DOHH2 (cell line): ENCODE measurements at regions not wholly inside any gene's neighbourhood (a gene's known extent, or its start where the extent isn't known, plus 50 kb on each side); places are given as distances from the start of the nearest gene placed in this dataset.

Experiments
- H3F3A ChIP-seq: fragments of 200-600 bp; sonication (generic), shearing (Covaris generic); 2 replicates; pipeline ENCODE4 v1.6.0; 2016; ENCODE audit warnings: antibody characterized with exemption, mild to moderate bottlenecking; ENCODE audit not compliant: control insufficient read depth, insufficient read depth
- H3K27ac ChIP-seq: fragments of 200-600 bp; sonication (generic); 2 replicates; pipeline ENCODE4 v1.5.1; 2014; ENCODE audit warnings: low read depth, mild to moderate bottlenecking, low read length, moderate library complexity
- H3K27me3 ChIP-seq: fragments of 200-600 bp; sonication (generic); 2 replicates; pipeline ENCODE4 v1.6.1; 2014; ENCODE audit warnings: mild to moderate bottlenecking, low read length, mixed read lengths; ENCODE audit not compliant: control insufficient read depth
- H3K36me3 ChIP-seq: fragments of 200-600 bp; sonication (generic); 2 replicates; pipeline ENCODE4 v1.6.1; 2014; ENCODE audit warnings: mild to moderate bottlenecking, low read length, moderate library complexity, mixed read lengths; ENCODE audit not compliant: control insufficient read depth
- H3K4me1 ChIP-seq: fragments of 200-600 bp; sonication (generic); 2 replicates; pipeline ENCODE4 v1.6.1; 2014; ENCODE audit warnings: mild to moderate bottlenecking, low read length, mixed read lengths; ENCODE audit not compliant: control insufficient read depth
- H3K4me2 ChIP-seq: fragments of 200-600 bp; sonication (generic); 2 replicates; pipeline ENCODE4 v1.6.0; 2014; ENCODE audit warnings: mild to moderate bottlenecking, low read length, moderate library complexity
- H3K4me3 ChIP-seq: fragments of 200-600 bp; sonication (generic); 2 replicates; pipeline ENCODE4 v1.5.1; 2014; ENCODE audit warnings: mild to moderate bottlenecking, low read length, mixed read lengths
- H3K79me2 ChIP-seq: fragments of 200-600 bp; sonication (generic); 2 replicates; pipeline ENCODE4 v1.6.1; 2014; ENCODE audit warnings: mild to moderate bottlenecking, low read length, mixed read lengths; ENCODE audit not compliant: control insufficient read depth
- H3K9me2 ChIP-seq: fragments of 200-600 bp; sonication (generic); replicated peaks from 2 replicates; pipeline ENCODE4 v1.6.1; 2014; ENCODE audit warnings: mild to moderate bottlenecking, low read length, mixed read lengths; ENCODE audit not compliant: control insufficient read depth
- H3K9me3 ChIP-seq: fragments of 200-600 bp; sonication (generic); 2 replicates; pipeline ENCODE4 v1.6.1; 2014; ENCODE audit warnings: antibody characterized with exemption, low read length, mixed read lengths; ENCODE audit not compliant: control insufficient read depth, insufficient read depth
- H4K20me1 ChIP-seq: fragments of 200-600 bp; sonication (generic); 2 replicates; pipeline ENCODE4 v1.6.0; 2014; ENCODE audit warnings: low read depth, mild to moderate bottlenecking, antibody characterized with exemption, low read length, moderate library complexity; ENCODE audit not compliant: control insufficient read depth, insufficient read depth
- EZH2phosphoT487 ChIP-seq: fragments of 200-600 bp; sonication (generic); IDR thresholded peaks from 2 replicates; pipeline ENCODE4 v1.6.1; 2017; ENCODE audit warnings: borderline replicate concordance, mild to moderate bottlenecking, antibody characterized with exemption, low read length, moderate library complexity, mixed read lengths
- TF ChIP-seq, protein P1 (sequence below): fragments of 200-600 bp; sonication (generic); IDR thresholded peaks from one replicate; pipeline ENCODE4 v1.5.1; 2014; ENCODE audit warnings: antibody characterized with exemption, mild to moderate bottlenecking, low read depth, low read length; ENCODE audit not compliant: poor library complexity, severe bottlenecking

DNA sequence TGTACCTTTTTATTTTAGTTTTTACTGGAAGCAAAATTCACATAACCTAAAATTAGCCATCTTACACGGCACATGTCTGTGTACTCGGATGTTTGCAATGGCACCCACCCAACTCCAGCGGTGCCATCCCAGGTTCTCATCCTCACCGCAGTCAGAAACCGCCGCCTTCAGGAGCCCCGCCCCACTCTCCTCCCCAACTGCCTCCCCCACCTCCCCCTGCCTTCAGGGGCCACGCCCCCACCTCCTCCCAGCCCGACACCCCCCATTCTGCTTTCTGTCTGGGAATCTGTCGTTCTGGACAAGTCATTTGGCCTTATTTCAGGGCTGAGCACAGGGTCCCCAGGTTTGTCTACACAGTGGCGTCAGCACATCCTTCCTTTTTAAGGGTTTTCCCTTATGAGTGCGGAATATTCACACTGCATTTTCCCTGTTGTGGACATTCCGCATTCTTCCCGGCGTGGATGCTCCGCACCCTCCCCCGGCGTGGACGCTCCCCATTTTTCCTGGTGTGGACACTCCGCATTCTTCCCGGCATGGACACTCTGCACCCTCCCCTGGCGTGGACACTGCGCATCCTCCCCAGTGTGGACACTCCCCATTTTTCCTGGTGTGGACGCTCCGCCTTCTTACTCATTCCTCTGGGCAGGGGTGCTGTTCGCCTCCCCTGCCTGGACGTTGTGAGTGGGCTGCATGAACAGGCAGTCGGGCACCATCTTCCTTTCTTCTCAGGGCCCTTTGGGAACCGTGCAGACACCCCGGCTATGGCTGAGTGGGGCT lies 135.4 kb upstream of the NKX1-1 start:
- Histone ChIP-seq H3K9me3 (no peaks in the 10 kb centered on the region), H3K36me3 (no peaks in the 10 kb centered on the region), H3K4me1 (no peaks in the 10 kb centered on the region), H3K79me2 (no peaks in the 10 kb centered on the region), H3K4me3 (no peak overlapping the region), H3K9me2 (no peaks in the 10 kb centered on the region), H3K4me2 (no peak overlapping the region), H3K27ac (no peak overlapping the region), H3K27me3 (no peaks in the 10 kb centered on the region), H3F3A (no peaks in the 10 kb centered on the region), H4K20me1 (no peaks in the 10 kb centered on the region)
- TF ChIP-seq, protein P1, sequence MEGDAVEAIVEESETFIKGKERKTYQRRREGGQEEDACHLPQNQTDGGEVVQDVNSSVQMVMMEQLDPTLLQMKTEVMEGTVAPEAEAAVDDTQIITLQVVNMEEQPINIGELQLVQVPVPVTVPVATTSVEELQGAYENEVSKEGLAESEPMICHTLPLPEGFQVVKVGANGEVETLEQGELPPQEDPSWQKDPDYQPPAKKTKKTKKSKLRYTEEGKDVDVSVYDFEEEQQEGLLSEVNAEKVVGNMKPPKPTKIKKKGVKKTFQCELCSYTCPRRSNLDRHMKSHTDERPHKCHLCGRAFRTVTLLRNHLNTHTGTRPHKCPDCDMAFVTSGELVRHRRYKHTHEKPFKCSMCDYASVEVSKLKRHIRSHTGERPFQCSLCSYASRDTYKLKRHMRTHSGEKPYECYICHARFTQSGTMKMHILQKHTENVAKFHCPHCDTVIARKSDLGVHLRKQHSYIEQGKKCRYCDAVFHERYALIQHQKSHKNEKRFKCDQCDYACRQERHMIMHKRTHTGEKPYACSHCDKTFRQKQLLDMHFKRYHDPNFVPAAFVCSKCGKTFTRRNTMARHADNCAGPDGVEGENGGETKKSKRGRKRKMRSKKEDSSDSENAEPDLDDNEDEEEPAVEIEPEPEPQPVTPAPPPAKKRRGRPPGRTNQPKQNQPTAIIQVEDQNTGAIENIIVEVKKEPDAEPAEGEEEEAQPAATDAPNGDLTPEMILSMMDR, result no peak
- no peak for TF ChIP-seq EZH2phosphoT487

DNA sequence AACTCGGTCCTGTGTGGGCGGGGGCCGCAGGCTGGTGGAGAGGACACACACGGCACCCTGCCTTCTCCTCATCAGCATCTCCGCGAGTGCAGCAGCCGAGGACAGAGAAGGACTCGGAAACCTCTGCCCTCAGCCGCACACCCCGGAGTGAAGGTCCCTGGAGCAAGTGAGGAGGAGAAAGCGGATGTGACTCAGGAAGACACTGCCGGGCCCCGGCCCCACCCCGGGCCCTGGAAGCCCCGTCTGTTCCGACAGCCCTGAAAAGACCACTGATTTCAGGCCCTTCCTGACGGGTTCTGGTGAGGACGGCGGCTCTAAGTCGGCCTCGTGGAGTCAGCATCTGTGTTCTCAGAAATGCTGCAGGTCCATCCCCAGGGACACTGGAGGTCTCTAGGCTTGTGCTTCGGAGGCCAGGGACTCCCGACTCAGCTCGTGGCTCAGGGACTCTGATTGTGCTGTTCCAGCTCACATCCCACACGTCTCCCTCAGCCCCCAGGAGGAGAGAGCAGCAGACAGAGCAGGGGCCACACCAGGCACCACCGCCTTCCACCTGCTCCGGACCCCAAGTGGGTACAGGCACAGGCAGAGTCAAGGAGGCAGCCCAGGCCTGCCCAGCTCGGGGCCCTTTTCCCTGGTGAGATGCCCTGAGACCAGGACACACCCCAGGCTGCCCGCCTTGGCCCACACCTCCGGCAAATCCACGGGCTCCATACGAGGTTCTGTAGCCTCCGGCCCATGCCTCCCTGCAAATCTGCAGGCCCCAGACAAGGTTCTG lies 134.5 kb upstream of the NKX1-1 start:
- TF ChIP-seq, protein P1, result no peak
- no peak for TF ChIP-seq EZH2phosphoT487
- H3K4me3 ChIP-seq, result no peak overlapping the region
- no peak overlapping the region for H3K27ac ChIP-seq
- no peak overlapping the region for H3K4me2 ChIP-seq
- H3K27me3 ChIP-seq, result no peaks in the 10 kb centered on the region
- H3F3A ChIP-seq, result no peaks in the 10 kb centered on the region
- no peaks in the 10 kb centered on the region for H3K79me2 ChIP-seq
- no peaks in the 10 kb centered on the region for H3K36me3 ChIP-seq
- H3K9me2 ChIP-seq, result no peaks in the 10 kb centered on the region
- no peaks in the 10 kb centered on the region for H4K20me1 ChIP-seq
- no peaks in the 10 kb centered on the region for H3K4me1 ChIP-seq
- H3K9me3 ChIP-seq, result no peaks in the 10 kb centered on the region

DNA sequence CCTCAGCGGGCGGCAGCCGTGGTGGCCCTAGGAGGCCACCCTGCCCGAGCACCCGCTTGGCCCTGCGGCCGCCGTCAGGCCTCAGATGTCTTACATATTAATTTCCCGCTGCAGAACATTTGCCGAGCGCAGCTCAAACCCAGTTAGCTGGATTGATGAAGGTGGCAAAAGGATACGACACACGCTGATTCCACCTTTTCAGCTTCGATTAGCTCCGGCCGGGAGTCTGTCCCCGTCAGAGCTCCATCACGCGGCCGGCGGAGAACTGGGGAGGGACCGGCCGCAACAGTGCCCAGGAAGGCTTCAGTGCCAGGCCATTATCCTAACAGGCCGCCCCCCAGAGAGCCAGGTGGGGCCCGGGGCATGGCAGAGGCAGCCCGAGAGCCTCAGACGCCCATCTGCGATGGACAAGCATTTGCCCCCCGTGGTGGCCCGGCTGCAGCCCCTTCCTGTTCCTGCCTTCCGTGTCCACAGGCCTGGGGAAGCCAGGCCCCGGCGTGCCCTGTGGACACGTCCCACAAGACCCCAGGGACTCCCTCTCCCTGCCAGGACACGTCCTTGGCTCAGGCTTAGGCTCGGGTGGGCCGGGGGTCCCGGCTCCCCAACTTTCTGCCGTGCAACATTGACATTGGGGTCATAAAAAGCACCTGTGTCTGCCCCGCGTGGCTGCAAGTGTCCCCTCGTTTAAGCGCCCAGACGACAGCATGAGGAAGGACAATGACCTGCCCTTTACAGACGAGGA lies 133.8 kb upstream of the NKX1-1 start:
- Histone ChIP-seq H3K27me3 (no peaks in the 10 kb centered on the region), H3K4me3 (no peak overlapping the region), H3K27ac (no peak overlapping the region), H3K9me3 (no peaks in the 10 kb centered on the region), H3K36me3 (no peaks in the 10 kb centered on the region), H3K4me2 (no peak overlapping the region), H3K4me1 (no peaks in the 10 kb centered on the region), H3F3A (no peaks in the 10 kb centered on the region), H3K79me2 (no peaks in the 10 kb centered on the region), H4K20me1 (no peaks in the 10 kb centered on the region), H3K9me2 (no peaks in the 10 kb centered on the region)
- TF ChIP-seq, protein P1, result no peak
- no peak for TF ChIP-seq EZH2phosphoT487
